ENCODE measurements at regions not wholly inside any gene's neighbourhood (a gene's known extent, or its start where the extent isn't known, plus 50 kb on each side); places are given as distances from the start of the nearest gene placed in this dataset.

- TF ChIP-seq CTCF (IDR thresholded peaks at IDR 0.05) (no peak), EZH2 (IDR thresholded peaks at IDR 0.05) (no peak), EZH2phosphoT487 (IDR thresholded peaks at IDR 0.05) (no peak)
Observed at GRCh38 chrX:63032811-63033210, 318.3 kb downstream of the SPIN4 start.
